Omental fat pad (tissue), 3 donors: ENCODE measurements at regions not wholly inside any gene's neighbourhood (a gene's known extent, or its start where the extent isn't known, plus 50 kb on each side); places are given as distances from the start of the nearest gene placed in this dataset.
A peak's percentile ranks its signal among the peaks of the same experiment; 100 is the strongest.

Source experiments
- ATAC-seq: fragments of 150-250 bp; one replicate; pipeline ENCODE4 v1.9.1; 2016; ENCODE audit warnings: mild to moderate bottlenecking, moderate library complexity; ENCODE audit not compliant: low FRiP score
- DNase-seq: peaks from one replicate; pipeline ENCODE4 v3.0.0-alpha.2; 2019; ENCODE audit warnings: low spot score
- TF ChIP-seq, protein P1 (sequence below), 3 donors: fragments of 450-650 bp; IDR thresholded peaks; one replicate each; pipeline ENCODE4 v1.5.1; 2016 to 2017; ENCODE audit warnings: antibody characterized with exemption in 3 of 3, mild to moderate bottlenecking in 3 of 3, moderate library complexity in 2 of 3

DNA sequence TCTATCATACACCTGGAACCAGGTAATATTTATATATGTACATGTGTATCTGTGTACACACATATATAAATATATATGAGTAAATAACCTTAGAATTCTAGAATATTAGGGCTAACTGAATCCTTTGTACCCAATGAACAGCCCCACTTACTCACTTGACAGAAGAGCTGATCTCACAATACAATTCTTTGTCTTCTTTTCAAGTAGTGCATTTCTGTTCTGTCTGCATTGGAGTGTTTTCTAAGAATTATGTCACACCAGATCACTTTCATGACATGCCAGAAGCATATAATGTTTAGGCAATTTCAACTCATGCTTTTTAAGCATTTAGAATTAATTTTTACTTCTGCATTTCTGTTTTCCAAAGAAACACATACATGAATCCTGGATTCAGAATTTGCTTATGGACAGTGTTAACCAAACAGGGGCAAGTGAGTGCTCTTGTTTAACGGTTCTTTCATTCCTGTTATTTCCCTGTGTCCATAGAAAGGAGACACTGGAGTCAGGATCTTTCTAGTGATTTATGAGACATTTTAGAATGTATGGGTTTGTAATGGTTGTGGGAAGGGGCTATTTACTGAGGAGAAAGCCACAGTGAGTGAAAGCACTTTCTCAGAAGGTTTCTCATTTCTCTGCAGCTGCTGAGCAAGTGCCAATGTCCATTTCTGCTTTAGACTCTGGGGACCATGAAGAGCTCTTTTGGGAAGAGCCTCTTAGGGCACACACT, 123.2 kb downstream of the RMI1 start:
- ATAC-seq (no peak), DNase-seq (no peak)
- TF ChIP-seq, protein P1, sequence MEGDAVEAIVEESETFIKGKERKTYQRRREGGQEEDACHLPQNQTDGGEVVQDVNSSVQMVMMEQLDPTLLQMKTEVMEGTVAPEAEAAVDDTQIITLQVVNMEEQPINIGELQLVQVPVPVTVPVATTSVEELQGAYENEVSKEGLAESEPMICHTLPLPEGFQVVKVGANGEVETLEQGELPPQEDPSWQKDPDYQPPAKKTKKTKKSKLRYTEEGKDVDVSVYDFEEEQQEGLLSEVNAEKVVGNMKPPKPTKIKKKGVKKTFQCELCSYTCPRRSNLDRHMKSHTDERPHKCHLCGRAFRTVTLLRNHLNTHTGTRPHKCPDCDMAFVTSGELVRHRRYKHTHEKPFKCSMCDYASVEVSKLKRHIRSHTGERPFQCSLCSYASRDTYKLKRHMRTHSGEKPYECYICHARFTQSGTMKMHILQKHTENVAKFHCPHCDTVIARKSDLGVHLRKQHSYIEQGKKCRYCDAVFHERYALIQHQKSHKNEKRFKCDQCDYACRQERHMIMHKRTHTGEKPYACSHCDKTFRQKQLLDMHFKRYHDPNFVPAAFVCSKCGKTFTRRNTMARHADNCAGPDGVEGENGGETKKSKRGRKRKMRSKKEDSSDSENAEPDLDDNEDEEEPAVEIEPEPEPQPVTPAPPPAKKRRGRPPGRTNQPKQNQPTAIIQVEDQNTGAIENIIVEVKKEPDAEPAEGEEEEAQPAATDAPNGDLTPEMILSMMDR (IDR thresholded peaks at IDR 0.05): no peak

DNA sequence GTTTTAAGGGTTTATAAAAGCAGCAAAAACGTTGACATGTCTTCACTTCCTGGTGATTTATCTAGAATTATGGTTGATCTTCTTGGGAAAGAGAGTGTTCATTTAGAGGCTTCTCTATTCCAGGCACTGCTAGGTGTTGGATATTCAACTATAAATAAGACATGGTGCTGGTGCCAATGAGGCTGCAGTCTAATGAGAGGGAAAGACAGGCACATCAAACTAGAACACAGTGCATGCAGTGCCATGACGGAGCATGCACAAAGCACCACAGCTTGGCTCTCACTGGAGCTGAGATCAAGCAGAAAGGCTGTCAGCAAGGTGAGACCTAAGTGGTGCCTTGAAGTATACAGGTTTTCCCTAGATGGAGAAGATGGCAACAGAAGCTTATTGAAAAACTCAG, 126.5 kb downstream of the RMI1 start:
- DNase-seq: no peak
- ATAC-seq: no peak
- TF ChIP-seq, protein P1 (IDR thresholded peaks at IDR 0.05): no peak

DNA sequence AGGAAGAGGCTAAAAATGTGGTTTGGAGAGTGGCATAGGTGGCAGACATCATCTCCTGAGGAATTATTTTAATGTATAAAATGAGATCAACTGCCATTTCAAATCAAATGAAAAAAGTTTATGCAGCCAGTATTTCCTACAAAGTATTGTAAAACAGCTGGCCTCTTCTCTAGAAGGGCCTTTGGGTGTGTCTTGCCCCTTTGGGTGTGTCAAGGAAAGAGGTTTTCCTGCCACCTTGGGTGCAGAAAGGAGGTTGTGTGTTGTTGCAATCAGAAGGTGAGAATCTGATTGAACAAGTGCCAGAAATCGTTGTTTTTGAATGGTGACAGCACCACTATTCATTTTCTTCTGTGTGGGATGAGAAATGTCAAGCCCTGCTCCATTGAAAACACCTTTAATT, 127.4 kb downstream of the RMI1 start:
- DNase-seq (no peak), ATAC-seq (no peak)
- TF ChIP-seq, protein P1 (IDR thresholded peaks at IDR 0.05): no peak

DNA sequence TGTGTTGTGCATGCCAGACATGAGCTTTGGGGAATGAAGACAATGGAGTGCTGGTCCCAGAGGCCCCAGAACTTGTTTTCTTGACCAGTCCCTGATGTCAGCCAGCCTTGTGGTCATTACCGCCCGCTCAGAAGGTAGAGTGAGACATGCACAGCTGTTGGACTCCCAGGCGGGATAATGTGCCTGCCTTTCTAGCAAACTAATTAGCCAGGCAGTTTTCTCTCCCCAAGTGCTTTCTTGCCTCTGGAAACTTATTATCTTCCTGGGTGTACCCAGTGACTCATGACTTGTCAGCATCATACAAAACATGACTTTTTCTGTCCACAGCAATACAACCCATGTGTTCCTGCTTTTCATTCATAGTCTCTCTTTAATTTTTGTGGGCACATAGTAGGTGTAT, 131.1 kb downstream of the RMI1 start:
- TF ChIP-seq, protein P1 (IDR thresholded peaks at IDR 0.05): no peak
- no peak for DNase-seq
- ATAC-seq: no peak

DNA sequence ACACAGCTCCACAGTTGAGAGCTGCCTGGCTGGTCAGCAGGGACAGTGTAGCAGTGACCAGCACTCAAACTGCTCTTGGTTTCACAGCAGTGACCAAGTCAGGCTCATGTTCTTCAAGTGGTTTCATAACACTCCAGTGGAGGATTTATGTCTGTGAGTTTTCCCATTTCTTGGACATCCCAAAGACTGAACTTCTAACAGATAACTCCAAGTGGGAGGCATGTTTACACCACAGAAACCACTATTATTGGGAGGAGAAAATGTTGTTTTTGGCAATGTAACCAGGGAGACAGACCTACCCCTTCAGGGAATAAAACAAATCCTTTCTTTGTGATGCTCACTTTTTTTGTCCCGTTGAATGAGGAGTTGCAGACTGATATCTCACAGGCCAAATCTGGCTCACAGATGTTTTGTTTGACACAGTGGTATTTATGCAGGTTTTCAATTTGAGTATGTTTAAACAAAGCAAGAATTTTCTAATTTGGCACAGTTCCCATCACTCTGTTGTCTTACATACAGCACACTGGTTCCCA, 141.5 kb downstream of the RMI1 start:
- DNase-seq: no peak
- ATAC-seq: peak; percentile 19
- TF ChIP-seq, protein P1 (IDR thresholded peaks at IDR 0.05): no peak

DNA sequence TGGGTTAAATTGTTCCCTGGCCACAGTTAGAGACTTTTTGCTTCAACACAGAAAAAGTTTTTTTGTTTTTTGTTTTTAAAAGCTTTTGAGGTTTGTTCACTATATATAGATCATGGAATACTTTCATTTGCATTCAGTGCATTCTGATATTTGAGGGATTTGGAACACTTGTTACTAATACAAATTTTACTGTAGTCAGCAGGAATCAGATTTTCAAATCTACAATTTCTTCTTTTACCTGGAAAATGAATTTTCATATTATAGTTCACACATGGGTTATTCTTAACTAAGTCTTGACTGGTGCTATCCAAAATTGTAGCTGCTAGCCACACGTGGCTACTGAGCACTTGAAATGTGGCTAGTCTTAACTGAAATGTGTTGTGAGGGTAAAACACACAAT, 142.0 kb downstream of the RMI1 start:
- TF ChIP-seq, protein P1 (IDR thresholded peaks at IDR 0.05): no peak
- DNase-seq (no peak), ATAC-seq (no peak)
